HG03139 (cell line): ENCODE measurements at regions not wholly inside any gene's neighbourhood (a gene's known extent, or its start where the extent isn't known, plus 50 kb on each side); places are given as distances from the start of the nearest gene placed in this dataset.
"Not testable (repeated sequence)": the region's sequence is repeated elsewhere in the genome, so short reads cannot be mapped to it uniquely, and the experiment has no call there.

Experiments
- ATAC-seq: cut with Tn5 transposase; IDR thresholded peaks from one replicate; pipeline ENCODE4 v1.9.1; 2021; ENCODE audit not compliant: unreplicated experiment

DNA sequence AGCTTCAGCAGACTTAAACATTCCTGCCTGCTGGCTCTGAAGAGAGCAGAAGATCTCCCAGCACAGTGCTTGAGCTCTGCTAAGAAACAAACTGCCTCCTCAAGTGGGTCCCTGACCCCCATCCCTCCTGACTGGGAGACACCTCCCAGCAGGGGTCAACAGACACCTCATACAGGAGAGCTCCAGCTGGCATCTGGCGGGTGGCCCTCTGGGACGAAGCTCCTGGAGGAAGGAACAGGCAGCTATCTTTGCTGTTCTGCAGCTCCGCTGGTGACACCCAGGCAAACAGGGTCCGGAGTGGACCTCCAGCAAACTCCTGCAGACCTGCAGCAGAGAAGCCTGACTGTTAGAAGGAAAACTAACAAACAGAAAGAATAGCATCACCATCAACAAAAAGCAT is 139.3 kb downstream of the ATXN7L3B start:
- not testable (repeated sequence) for ATAC-seq

DNA sequence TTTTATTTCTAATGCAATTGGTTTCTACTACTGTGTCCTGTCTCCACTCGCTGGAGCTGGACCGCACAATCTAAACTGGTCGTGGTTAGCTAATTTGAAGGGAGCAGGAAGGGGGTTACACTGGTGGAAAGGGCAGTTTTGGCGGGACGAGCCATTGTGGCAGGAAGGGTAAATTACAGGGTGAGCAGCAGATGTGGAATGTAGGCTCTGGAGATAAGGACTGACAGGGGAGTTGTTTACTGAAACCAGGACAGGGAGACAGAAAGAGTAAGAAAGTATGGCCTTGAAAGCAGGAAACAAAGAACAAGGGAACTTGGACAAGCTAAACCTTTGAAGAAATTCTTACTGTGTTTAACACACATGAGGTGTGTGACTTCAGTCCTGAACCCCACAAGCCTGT is 147.8 kb downstream of the ATXN7L3B start:
- ATAC-seq: no peak

DNA sequence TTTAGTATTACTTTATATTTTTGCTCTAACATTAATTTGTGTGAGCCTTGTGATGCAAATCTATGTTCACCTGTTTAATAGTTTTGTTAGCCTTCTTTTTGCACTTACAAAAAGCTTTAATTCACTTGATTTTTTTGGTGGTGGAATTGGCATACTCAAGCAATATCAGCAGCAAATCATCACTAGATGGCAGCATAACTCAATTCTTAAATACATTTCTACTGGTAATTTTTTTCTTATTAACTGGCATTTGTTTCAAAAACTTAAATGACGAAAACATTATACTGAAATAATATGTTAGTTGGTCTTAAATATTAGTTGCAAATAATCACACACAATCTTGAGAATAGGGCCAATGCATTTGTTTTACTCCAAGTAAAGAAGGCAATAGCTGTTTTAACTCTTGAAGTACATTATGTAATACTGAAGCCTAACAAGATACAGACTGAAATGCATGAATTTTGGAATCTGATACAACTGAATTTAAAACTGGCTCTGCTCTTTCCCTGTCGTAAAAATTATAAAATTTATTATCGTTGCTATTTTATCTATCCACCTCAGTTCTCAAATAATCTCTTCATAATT is 151.5 kb downstream of the ATXN7L3B start:
- ATAC-seq: no peak

DNA sequence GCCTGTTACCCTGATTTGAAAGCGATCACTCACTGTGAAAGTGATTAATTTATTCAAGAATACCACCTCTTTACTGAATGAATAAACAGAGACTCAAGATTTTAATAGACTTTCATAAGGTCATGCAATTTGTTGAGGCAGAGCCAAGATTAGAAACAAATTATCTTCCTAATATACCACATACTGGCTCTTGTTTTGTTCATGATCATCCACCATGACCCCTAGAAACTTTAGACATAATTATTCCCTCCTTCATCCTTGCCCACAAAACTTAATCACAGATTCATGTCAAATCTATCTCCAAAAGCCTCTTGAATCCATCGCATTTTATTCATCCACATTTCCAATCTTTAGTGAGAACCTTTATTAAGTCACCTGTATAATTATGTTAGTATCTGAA is 152.3 kb downstream of the ATXN7L3B start:
- no peak for ATAC-seq

DNA sequence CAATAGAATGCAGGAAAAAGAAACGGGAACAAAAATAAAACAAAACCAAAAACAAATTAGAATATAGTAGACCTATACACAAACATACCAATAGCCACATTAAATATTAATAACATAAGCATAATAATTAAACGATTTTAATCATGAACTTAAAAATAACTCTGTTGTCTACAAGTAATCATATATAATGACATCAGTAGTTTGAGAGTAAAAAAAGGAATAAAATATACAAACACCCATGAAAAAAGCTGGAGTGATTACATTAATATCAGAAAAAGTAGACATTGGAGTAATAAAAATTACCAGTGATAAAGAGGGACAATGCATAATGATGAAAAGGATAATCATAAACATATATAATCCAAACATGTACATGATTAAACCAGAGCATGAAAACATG is 181.8 kb downstream of the ATXN7L3B start:
- ATAC-seq: no peak

DNA sequence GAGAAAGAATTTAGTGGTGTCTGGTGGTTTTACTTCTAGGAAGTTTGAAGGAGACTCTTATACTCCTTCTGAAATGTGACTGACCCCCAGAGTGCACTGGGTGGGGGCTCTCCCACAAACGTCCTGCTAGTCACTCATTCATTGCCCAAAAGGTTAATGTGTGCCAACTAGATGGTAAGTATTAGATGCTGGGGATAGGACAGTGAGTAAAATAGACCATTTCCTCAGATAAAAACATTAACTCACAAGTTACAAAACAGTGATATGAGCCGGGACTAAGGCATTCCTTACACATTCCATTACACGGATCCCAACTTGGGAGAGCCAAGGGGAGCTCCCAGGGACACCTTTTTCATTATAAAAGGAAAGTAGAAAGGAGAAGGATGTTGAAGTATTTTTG is 185.1 kb downstream of the ATXN7L3B start:
- ATAC-seq: no peak

DNA sequence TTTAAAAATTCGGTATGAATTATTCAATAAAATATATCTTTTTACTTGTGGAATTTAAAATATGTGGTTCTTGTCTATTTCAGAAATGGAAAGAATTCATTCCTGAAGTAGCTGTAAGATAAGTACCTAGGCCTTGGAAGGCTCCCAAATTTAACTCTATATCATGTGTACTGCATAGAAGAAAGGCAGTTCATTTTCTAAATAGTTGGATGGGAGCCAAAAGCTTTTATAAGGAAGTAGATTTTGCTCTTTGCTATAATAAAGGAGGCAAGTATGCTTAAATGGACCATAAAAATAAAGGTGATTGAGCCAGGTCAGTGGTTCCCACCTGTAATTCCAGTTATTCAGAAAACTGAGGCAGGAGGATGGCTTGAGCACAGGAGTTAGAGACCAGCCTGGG is 187.5 kb downstream of the ATXN7L3B start:
- ATAC-seq: no peak

DNA sequence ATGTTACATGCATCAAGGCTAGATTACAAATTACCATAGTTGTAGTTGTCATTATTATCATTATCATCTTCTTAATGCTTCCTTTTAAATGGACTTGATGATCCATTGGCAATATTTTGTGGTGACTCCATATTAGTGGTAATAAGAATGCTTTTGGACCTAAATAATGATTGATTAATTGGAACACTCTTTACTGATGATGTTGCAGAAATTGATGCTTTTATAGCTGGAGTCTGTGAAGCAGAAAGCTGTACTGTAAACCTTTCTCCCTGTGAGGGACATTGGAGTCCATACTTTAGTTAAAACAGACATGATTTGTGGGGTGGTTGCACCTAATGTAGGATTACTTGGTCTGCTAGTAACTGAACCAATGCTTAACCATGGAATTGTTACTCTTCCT is 190.4 kb downstream of the ATXN7L3B start:
- ATAC-seq: no peak

DNA sequence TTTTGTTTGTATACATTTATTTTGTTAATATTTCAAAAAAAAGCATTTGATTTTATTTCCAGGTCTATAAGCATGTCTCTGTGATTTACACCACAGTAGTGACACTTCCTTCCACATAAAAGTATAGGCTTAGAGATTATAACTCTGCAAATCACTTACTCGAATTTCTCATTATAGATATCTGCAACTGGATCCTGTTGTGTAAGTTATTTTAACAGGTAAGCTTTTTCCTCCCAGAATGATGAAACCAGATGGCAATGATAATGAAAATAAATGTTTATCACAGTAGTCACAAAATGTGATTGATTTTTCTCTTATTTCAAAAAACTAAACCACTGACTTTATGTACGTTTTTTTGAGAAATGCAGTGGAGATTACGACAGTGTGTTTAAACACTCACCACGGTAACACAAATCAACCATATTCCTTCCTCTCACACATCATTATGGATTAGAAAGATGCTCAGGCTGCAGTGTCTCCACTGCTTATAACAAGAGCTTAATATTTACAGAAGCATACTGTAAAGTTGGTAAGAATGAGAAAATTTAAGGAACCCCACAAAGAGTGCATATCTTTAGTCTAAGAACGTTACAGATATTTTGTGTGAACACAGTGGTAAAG is 194.6 kb downstream of the ATXN7L3B start:
- ATAC-seq: no peak

DNA sequence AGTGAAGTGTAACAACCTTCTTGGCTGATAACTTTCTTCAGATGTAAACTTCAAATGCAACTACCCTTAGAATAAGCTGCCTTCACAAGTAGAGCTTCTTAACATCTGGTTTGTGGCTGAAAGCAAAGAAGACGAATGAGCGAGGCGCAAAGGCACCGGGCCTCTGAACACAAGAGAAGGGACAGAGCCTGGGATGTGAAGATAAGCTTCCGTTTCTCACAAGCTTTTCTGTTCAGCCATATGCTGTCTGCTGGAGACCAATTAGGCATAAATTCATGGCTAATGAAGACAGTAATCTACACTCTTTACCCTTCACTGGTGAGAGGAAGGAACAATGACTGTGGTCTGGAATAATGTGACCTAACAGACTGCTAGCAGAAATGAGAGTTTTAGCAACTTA is 195.2 kb downstream of the ATXN7L3B start:
- ATAC-seq: no peak

DNA sequence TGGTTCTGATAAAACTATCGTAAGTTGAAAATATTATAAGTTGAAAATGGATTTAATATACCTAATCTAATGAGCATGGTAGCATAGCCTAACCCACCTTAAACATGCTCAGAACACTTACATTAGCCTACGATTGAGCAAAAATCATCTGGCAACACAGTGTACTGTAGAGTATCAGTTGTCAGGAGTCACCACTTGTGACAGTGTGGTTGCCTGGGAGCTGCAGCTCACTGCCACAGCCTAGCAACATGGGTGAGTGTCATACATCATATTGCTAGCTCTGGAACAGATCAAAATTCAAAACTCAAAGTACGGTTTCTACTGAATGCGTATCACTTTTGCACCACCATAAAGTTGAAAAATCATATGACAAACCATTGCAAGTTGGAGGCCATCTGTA is 203.5 kb downstream of the ATXN7L3B start:
- ATAC-seq: no peak

DNA sequence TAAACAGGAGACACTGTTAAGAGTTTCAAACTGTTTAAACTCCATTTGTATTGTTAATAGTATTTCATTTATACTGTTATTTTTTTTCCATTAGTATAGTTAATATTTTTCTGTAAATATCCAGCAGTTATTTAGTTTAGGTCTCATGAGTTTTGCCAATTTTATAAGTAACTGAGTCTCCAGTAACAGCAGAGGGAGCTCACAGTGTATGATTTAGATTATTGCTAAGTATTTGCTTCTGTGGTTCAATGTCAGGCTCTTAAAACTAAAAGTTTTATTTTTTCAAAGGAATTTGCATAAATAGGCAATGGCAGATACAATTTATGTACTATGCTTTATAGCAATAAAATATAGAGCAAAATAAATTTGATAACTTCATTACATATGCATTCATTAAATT is 209.7 kb downstream of the ATXN7L3B start:
- no peak for ATAC-seq

DNA sequence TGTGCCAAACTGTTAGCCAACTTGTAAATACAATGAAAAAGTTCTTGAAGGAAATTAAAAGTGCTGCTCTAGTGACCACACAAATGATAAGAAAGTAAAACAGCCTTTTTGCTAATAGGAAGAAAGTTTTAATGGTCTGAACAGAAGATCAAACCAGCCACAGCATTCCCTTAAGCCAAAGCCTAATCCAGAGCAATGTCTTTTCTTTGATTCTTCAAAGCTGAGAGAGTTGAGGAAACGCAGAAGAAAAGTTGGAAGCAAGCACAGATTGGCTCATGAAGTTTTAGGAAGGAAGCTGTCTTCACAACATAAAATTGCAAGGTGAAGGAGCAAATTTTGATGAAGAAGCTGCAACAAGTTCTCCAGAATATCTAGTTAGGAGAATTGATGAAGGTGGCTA is 213.8 kb downstream of the ATXN7L3B start:
- ATAC-seq: no peak

DNA sequence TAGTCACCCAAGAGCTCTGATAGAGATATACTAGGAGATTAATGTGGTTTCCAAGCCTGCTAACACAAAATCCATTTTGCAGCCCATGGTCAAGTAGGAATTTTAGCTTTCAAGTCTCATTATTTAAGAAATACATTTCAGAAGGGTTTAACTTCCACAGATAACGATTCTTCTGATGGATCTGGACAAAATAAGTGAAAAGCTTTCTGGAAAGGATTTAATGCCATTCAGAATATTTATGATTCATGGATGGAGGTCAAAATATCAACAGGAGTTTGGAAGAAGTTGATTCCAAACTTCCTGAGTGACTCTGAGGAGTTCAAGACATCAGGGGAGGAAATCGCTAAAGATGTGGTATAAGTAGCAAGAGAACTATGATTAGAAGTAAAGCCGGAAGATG is 214.6 kb downstream of the ATXN7L3B start:
- ATAC-seq: no peak

DNA sequence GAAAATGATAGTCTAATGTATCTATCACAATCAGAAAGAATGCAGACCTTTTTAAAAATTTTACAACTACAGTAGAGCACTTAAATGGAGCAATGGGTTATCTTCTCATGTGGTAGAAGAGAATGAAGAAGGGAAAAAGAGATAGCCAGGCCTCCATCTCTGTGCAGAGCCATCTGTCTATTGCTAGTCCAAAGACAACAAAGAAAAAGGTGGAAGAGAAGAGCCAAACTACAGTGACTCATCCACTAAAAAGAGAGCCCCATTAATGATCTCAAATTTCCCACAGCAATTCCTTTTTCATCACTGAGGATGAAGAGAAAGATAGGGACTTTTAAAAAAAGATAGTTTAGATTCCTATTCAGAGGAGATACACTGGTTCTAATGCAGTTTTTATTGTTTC is 232.9 kb downstream of the ATXN7L3B start:
- no peak for ATAC-seq

DNA sequence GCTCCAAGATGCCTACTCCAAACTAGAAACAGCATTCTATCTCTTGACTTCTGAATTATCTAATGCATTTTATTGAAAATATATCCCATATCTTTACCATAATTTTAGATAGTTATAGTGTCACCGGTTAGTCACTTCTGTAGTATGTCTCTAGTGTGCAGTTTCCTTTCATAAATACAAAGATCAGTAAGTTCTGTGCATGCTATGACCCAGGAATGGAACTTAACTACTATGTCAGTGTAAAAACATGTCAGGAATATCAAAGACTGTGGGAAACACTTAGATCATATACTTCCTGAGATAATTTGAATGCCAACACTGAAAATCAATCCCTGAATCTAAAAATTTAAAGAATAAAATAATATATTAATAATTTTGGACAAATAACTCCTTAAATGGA is 237.6 kb downstream of the ATXN7L3B start:
- no peak for ATAC-seq

DNA sequence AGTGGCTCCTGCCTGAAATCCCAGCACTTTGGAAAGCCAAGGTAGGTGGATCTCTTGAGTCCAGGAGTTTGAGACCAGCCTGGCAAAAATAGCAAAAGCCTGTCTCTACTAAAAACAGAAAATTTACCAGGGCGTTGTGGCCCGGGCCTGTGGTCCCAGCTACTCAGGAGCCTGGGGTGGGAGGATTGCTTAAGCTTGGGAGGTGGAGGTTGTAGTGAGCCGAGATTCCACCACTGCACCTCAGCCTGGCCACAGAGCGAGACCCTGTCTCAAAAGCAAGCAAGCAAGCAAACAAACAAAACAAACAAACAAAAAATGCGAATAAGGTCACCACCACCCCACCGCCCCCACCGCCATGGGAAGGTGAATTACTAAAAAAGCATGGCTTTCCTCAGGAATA is 238.7 kb downstream of the ATXN7L3B start:
- ATAC-seq: no peak

DNA sequence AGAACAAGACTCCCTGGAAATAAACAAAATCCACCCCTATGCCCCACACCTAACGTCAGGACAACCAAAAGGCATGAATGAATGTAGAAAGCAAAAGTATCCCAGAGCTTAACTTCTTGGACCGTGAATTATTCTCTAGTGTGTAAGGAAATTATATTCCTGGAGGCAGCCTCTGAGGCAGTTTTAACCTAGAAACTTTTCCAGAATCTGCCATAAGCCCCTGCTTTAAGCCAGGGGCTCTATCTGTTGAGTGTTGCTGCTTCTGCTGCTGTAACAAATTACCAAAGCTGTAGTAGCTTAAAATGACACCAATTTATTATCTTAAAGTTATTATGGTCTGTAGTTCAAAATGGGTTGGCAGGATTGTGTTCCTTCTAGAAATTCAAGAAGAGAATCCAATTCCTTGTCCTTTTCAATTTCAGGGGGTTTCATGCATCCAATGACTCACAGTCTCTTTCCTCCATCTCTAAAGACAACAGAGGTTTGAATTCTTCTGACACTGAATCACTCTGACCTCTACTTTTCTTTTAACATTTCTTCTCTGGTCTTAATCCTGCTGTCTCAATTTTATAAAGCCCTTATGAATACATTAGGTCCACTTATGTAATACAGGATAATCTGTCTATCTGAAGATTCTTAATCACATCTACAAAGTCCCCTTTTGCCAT is 242.7 kb downstream of the ATXN7L3B start:
- ATAC-seq: no peak

DNA sequence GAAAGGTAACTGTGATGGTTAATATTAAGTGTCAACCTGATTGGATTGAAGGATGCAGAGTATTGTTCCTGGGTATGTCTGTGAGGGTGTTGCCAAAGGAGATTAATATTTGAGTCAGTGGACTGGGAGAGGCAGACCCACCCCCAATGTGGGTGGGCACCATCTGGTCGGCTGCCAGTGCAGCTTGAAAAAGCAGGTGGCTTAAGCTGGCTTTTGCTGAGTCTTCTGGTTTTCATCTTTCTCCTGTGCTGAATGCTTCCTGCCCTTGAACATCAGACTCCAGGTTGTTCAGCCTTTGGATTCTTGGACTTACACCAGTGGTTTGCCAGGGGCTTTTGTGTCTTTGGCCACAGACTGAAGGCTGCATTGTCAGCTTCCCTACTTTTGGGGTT is 243.2 kb downstream of the ATXN7L3B start:
- ATAC-seq: not testable (repeated sequence)

DNA sequence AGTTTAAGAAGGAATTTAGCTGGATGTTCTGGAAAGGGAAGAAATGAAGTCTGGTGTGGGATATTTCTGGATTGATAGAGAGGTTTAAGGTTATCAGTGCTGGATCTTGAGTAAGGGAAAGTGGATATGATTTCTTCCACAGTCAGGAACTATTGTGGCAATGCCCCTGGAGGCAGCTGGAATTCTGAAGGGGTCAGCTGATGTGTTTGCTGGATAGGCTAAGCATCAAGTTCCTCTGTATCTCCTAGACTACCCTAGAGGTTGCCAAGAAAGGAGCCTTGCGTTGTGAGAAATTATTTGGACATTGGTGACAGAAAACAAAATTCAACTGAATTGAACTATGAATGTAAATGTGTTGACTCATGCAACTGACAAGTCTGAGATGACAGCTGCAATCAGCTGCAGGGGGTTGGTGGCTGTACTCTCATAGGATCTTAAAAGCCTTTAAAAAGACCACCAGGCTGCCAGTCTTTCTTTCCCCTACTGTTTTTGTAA is 244.4 kb downstream of the ATXN7L3B start:
- no peak for ATAC-seq

DNA sequence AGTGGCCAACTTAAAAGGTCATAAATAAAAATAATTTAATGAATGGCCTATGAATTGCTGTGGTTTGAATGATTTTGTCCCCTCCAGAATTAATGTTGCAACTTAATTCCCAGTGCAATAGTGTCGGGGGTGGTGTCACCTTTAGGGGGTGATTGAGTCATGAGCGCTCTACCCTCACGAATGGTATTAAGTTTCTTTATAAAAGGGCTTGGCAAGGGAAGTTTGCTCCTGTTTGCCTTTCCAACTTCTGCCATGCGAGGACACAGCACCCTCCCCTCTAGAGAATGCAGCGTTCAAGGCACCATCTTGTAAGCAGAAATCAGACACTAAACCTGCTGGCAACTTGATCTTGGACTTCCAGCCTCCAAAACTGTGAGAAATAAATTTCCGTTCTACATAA is 253.3 kb downstream of the ATXN7L3B start:
- no peak for ATAC-seq

DNA sequence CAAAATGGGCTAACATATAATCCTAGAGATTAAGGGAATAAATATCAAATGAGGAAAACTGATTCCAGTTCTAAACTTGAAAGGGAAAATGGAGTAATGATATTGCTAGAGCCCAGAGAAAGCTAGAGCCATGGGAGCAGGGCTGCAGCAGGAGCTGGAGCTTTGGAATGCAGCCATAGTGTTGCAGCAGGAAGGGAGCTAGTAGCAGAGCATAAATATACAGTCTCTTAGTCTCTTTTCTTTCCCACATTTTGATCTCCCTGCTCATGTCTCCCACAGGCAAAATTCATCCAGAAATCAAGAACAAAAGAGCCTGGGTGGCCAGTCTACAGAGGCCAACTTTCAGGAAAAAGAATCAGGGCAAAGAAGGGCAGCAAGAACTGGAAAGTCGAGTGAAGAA is 253.7 kb downstream of the ATXN7L3B start:
- ATAC-seq: no peak

DNA sequence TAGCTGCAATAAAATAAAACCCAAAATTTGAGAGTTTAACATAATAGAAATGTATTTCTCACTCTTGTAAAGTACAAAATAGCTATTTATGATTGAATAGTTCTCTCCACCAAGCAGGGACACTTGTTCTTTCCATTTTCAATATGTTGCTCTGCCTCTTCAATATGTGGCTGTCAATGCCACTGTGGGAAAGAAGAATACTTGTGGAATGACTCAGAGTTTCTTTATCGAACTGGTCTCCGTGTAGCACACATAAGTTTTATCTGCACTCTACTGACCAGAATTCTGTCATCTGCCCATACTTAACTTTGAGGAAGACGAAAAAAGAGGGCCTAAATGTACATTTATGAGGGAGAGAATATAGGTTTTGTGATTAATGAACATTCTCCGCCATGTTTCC is 256.9 kb downstream of the ATXN7L3B start:
- no peak for ATAC-seq
